ENCODE measurements at regions not wholly inside any gene's neighbourhood (a gene's known extent, or its start where the extent isn't known, plus 50 kb on each side); places are given as distances from the start of the nearest gene placed in this dataset.

DNA sequence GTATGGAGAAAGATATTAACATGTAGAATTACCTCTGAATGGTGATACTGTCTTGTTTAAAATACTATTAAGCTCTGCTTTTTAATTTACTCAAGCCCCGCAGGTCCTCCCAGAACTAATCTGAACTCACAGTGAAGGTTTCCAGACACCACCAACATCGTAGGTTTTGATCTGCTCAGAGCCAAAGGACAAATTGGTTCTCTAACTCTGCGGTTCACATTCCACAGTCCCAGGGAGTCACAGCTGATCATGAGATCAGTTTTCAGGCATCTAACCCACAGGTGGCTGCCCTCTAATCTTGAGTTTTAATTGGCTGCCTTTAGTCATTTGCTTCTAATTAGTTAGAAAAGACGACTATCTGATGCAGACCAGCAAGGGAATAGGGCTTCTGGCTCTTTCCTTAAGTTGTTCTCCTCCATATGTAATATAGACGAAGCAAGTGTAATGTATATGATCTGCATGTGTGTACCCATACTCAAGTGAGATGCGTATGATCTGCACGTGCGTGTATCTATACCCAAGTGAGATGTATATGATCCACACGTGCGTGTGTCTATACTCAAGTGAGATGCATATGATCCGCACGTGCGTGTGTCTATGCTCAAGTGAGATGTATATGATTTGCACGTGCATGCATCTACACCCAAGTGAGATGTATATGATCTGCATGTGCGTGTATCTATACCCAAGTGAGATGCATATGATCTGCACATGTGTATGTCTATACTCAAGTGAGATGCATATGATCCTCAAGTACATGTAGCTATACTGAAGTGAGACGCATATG lies 331.5 kb upstream of the NPVF start:
- no peak for DNase-seq (ENCODE audit: low read depth, low spot score)
- Histone ChIP-seq H3K9ac (ENCODE audit: low read length) (no peak overlapping the region), H3K9me2 (ENCODE audit: insufficient read depth) (no peaks in the 10 kb centered on the region), H3K36me3 (ENCODE audit: control insufficient read depth in 1 of 2, insufficient read depth in 2 of 2, low read length in 2 of 2) (no peaks in the 10 kb centered on the region), H3K27me3 (ENCODE audit: insufficient read depth, low read length) (peaks cover 89% of the 10 kb centered on the region), H3K27ac (ENCODE audit: low read depth, low read length) (no peak overlapping the region), H2AFZ (ENCODE audit: low read depth, low read length, poor library complexity, severe bottlenecking) (no peak overlapping the region), H3K4me1 (ENCODE audit: control insufficient read depth in 1 of 2, insufficient read depth in 2 of 2, low read length in 2 of 2) (no peaks in the 10 kb centered on the region), H3K4me2 (ENCODE audit: low read length) (no peak overlapping the region), H3K9me3 (ENCODE audit: control insufficient read depth in 1 of 2, insufficient read depth in 1 of 2, low read depth in 1 of 2, low read length in 2 of 2) (no peaks in the 10 kb centered on the region), H4K20me1 (ENCODE audit: insufficient read depth) (no peaks in the 10 kb centered on the region), H3K79me2 (ENCODE audit: insufficient read depth, low read length) (no peaks in the 10 kb centered on the region), H3K4me3 (replicated peaks in 1 of 2; ENCODE audit: low read depth in 1 of 2, low read length in 2 of 2) (no peak overlapping the region)
- TF ChIP-seq CBX3 (IDR thresholded peaks at IDR 0.05; ENCODE audit: low read depth) (no peak), ZNF274 (IDR thresholded peaks at IDR 0.05; ENCODE audit: low read depth, low read length) (no peak), SIN3A (IDR thresholded peaks at IDR 0.05; ENCODE audit: low read depth) (no peak), EGR1 (IDR thresholded peaks at IDR 0.05; ENCODE audit: low read depth) (no peak), ATF3 (IDR thresholded peaks at IDR 0.05) (no peak), EZH2 (IDR thresholded peaks at IDR 0.05) (no peak), RAD21 (IDR thresholded peaks at IDR 0.05; ENCODE audit: low read depth) (no peak), FOSL1 (IDR thresholded peaks at IDR 0.05; ENCODE audit: low read depth) (no peak), TCF7L2 (IDR thresholded peaks at IDR 0.05; ENCODE audit: borderline replicate concordance, extremely low read depth, insufficient read depth, insufficient read length) (no peak), CEBPB (IDR thresholded peaks at IDR 0.05; ENCODE audit: low read depth) (no peak)
- intact Hi-C loops (cut with micrococcal nuclease) = no loop called here
- BruUV-seq (replicated peaks) = no TSS peak
- no peak for ATAC-seq
- POLR2A ChIA-PET = no interaction called here
- RAD21 ChIA-PET (ENCODE audit: low non-redundant PET in 1 of 2, low total read pairs in 2 of 2, uncharacterized antibody in 2 of 2, unreplicated experiment in 2 of 2) = no interaction called here
- CTCF ChIA-PET = no interaction called here

DNA sequence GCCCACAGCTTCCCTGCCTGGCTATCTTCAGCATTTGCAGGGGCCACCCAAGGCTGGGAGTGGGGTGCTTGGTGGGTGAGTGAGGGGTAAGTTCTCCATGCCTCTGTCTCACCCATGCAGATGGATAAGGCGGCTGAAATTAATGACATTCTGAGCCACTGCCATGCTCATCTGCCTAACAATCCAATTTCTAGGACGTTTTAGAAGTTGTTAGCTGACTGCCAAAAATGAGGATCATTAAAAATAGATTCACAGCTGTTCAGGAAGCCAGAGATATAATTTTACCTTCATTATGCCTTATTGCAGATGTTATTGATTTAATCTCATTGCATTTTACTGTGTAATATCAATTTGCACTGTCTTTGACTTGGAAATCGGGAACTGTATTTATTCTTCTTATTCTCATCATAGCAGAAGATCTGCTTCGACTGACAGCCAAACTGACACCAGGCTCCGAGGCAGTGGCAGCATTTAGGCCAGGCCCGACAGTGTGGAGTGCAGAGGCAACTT lies 334.4 kb upstream of the NPVF start:
- Histone ChIP-seq H3K9me3 (ENCODE audit: control insufficient read depth in 1 of 2, insufficient read depth in 1 of 2, low read depth in 1 of 2, low read length in 2 of 2) (no peaks in the 10 kb centered on the region), H3K79me2 (ENCODE audit: insufficient read depth, low read length) (no peaks in the 10 kb centered on the region), H2AFZ (ENCODE audit: low read depth, low read length, poor library complexity, severe bottlenecking) (no peak overlapping the region), H3K9ac (ENCODE audit: low read length) (no peak overlapping the region), H3K27ac (ENCODE audit: low read depth, low read length) (no peak overlapping the region), H4K20me1 (ENCODE audit: insufficient read depth) (no peaks in the 10 kb centered on the region), H3K36me3 (ENCODE audit: control insufficient read depth in 1 of 2, insufficient read depth in 2 of 2, low read length in 2 of 2) (no peaks in the 10 kb centered on the region), H3K9me2 (ENCODE audit: insufficient read depth) (no peaks in the 10 kb centered on the region), H3K4me1 (ENCODE audit: control insufficient read depth in 1 of 2, insufficient read depth in 2 of 2, low read length in 2 of 2) (no peaks in the 10 kb centered on the region), H3K4me2 (ENCODE audit: low read length) (no peak overlapping the region), H3K4me3 (replicated peaks in 1 of 2; ENCODE audit: low read depth in 1 of 2, low read length in 2 of 2) (no peak overlapping the region), H3K27me3 (ENCODE audit: insufficient read depth, low read length) (peaks cover 68% of the 10 kb centered on the region)
- POLR2A ChIA-PET = no interaction called here
- DNase-seq (ENCODE audit: low read depth, low spot score) = no peak
- CTCF ChIA-PET = interaction anchor here (0.6 to 8.4 kb wide), 2 partner anchors 171 to 177 kb away, joined by 5 to 93 read pairs; no protein-coding TSS in a partner anchor
- ATAC-seq = no peak
- BruUV-seq (replicated peaks) = no TSS peak
- TF ChIP-seq, protein P1, sequence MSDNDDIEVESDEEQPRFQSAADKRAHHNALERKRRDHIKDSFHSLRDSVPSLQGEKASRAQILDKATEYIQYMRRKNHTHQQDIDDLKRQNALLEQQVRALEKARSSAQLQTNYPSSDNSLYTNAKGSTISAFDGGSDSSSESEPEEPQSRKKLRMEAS (IDR thresholded peaks at IDR 0.05) = no peak
- TF ChIP-seq ELF1 (IDR thresholded peaks at IDR 0.05; ENCODE audit: borderline replicate concordance, low read depth) = no peak
- no peak for TF ChIP-seq REST (IDR thresholded peaks at IDR 0.05; ENCODE audit: low read depth)
- TF ChIP-seq SIN3A (IDR thresholded peaks at IDR 0.05; ENCODE audit: low read depth) = no peak
- TF ChIP-seq ATF3 (IDR thresholded peaks at IDR 0.05) = no peak
- no peak for TF ChIP-seq EZH2 (IDR thresholded peaks at IDR 0.05)
- no peak for TF ChIP-seq CEBPB (IDR thresholded peaks at IDR 0.05; ENCODE audit: low read depth)
- TF ChIP-seq ZFX (IDR thresholded peaks at IDR 0.05) = no peak
- intact Hi-C loops (cut with micrococcal nuclease) = no loop called here
- RAD21 ChIA-PET (ENCODE audit: low non-redundant PET in 1 of 2, low total read pairs in 2 of 2, uncharacterized antibody in 2 of 2, unreplicated experiment in 2 of 2) = no interaction called here

All from HCT116 (cell line).